ENCODE measurements at regions not wholly inside any gene's neighbourhood (a gene's known extent, or its start where the extent isn't known, plus 50 kb on each side); places are given as distances from the start of the nearest gene placed in this dataset.

DNA sequence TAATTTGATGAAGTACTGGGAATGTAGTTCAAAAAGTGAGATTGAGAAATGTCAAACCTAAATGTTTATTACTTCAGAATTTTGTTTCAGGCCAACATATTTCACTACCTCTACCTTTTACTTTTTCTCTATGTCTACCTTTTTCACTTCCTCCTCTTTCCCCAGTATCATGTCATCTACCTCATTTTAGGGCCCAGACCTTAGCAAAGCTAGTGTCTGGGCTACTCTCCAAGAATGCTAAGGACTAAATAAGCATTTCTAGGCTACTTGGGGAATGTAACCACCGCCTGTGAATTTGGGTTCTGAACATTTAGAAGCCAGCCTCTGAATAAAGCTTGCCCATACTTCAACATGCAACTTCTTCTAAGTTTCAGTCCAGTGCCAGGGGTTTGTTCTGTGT is 330.4 kb downstream of the SLC4A3 start:
- TF ChIP-seq, protein P1, sequence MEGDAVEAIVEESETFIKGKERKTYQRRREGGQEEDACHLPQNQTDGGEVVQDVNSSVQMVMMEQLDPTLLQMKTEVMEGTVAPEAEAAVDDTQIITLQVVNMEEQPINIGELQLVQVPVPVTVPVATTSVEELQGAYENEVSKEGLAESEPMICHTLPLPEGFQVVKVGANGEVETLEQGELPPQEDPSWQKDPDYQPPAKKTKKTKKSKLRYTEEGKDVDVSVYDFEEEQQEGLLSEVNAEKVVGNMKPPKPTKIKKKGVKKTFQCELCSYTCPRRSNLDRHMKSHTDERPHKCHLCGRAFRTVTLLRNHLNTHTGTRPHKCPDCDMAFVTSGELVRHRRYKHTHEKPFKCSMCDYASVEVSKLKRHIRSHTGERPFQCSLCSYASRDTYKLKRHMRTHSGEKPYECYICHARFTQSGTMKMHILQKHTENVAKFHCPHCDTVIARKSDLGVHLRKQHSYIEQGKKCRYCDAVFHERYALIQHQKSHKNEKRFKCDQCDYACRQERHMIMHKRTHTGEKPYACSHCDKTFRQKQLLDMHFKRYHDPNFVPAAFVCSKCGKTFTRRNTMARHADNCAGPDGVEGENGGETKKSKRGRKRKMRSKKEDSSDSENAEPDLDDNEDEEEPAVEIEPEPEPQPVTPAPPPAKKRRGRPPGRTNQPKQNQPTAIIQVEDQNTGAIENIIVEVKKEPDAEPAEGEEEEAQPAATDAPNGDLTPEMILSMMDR (IDR thresholded peaks at IDR 0.05; ENCODE audit: borderline replicate concordance, insufficient read depth, low read depth, low read length), result no peak
- H3K4me3 ChIP-seq (ENCODE audit: low read depth, low read length), result no peak overlapping the region

DNA sequence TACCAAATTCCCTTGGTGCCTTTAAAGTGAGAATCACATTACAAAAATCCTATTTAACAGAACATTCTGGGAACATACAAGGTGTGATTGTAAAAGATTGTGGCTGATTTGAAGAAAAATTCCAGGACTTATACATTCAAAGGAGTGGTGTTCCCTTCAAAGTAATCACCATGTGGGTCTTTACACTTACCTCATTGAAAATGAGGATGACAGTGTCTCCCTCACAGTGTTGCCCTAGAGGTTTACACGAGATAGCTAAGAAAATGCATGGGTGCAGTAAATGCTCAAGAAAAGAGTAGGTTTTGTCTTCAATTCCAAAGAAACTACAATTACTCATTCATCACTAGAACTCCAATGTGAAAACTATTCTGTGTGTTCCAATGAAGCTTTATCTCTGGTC is 331.5 kb downstream of the SLC4A3 start:
- H3K4me3 ChIP-seq (ENCODE audit: low read depth, low read length), result no peak overlapping the region
- TF ChIP-seq, protein P1 (IDR thresholded peaks at IDR 0.05; ENCODE audit: borderline replicate concordance, insufficient read depth, low read depth, low read length), result no peak

DNA sequence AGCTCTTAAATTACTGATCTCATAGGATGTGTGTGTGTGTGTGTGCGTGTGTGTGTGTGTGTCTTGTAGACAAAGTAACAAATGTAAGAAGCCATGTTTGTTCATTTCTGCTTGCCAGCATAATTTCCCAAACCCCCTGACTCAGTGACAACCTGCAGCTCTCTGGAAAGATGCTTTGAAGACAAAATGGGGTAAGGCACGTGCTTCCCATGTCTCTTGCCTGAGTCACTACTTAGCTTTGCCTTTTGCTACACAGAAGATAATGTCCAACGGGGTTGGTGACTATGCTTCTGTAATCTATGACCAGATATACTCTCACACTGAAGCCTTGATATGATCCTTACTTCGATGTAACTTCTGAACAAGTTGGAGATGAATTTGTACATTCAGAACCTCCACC is 332.0 kb downstream of the SLC4A3 start:
- H3K4me3 ChIP-seq (ENCODE audit: low read depth, low read length), result no peak overlapping the region
- TF ChIP-seq, protein P1 (IDR thresholded peaks at IDR 0.05; ENCODE audit: borderline replicate concordance, insufficient read depth, low read depth, low read length), result no peak

DNA sequence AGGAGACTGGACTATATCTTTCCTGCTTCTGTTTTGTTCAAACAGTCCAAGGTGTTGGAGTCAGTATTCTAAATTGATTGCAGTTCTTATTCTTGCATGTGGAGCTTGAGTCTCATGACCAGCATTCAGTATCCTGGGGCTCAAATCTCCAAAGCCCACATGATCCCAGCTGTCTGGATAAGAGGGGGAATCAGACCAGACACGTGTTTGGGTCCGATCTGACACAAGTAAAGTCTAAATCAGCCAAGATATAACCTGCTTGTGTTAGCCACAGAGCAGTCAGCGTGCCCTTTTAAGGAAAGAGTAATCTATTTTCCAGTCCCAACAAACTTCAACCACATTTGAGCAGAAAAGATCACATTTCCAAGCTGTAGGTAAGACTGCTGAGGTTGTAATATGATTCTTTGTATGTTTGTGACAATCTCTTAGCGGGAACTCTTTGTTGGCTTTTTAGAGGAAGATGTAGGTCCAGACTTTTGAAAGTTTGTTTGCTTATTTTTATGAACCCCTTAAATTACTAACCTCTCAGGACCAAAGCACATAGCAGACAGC is 334.6 kb downstream of the SLC4A3 start:
- no peak overlapping the region for H3K4me3 ChIP-seq (ENCODE audit: low read depth, low read length)
- TF ChIP-seq, protein P1 (IDR thresholded peaks at IDR 0.05; ENCODE audit: borderline replicate concordance, insufficient read depth, low read depth, low read length), result no peak

DNA sequence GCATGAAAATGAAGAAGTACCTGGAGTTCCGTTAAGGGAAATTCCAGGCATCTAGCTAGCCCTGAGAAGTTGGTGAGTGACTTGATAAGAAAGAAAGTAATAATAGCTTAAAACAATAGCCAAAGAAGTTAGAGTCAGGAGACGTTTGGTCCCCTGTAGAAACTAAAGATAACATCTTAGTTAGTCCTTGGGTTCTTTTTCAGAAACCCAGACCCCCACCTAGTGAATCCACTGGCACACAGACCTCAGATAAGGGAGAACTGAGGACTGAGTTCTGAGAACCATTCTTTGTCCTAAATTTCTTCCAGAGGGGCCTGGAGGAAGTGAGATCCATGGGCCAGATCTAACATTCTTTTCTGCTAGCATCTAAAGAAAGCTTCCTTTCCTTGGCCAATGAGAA is 335.4 kb downstream of the SLC4A3 start:
- TF ChIP-seq, protein P1 (IDR thresholded peaks at IDR 0.05; ENCODE audit: borderline replicate concordance, insufficient read depth, low read depth, low read length), result no peak
- H3K4me3 ChIP-seq (ENCODE audit: low read depth, low read length), result no peak overlapping the region

DNA sequence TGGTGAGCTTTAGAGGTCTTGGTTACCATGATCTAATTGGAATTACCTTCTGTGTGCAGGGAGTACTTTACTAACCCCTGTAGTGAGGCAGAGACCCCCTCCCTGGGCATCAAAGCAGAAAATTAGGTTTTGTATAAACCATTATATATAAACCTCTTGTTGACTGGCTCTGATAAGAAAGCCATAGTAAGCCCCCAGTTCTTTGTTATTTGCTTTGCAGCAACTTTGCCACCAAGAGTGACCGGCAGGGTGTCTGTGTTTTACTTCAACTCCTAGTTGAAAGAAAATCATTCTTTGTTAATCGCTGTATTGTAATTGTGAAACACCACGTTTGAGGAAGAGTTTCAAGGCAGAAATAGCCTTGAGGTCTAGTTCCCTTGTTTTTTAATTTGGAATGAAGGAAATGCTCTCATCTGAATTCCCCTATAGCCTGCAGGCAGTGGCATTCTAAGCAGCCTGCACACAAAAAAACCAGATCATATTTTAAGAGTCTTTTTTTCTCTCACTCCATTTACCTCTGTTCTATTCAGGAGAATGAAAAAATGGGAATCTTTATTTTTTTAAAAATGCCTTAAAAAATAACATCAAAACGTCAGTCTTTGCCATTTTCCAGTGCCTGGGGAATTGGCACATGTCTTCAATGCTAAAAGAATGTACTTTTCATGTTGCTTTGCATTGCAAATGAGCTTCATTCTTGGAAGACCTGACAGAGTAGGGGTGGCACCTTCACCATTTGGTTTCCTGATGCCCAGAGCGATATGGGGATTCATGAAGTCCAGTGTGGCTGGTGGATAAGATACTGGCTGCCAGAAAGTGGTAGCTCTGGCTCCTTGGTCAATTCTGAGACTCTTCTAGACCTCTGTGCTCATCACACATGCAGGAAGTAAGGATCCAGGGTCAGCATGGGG is 338.1 kb downstream of the SLC4A3 start:
- no peak overlapping the region for H3K4me3 ChIP-seq (ENCODE audit: low read depth, low read length)
- TF ChIP-seq, protein P1 (IDR thresholded peaks at IDR 0.05; ENCODE audit: borderline replicate concordance, insufficient read depth, low read depth, low read length), result no peak

All from GM12875 (cell line).